H1 (cell line): ENCODE measurements at regions not wholly inside any gene's neighbourhood (a gene's known extent, or its start where the extent isn't known, plus 50 kb on each side); places are given as distances from the start of the nearest gene placed in this dataset.

Experiments
- CTCF ChIA-PET: fragments of 300-600 bp; sonication (Branson Sonifier 250); formaldehyde crosslinking; loops from one replicate; lab custom pipeline; 2021; ENCODE audit not compliant: partially characterized antibody; lab: Charles Lee
- POLR2A ChIA-PET: fragments of 300-600 bp; sonication (Branson Sonifier 250); formaldehyde crosslinking; loops from one replicate; lab custom pipeline; 2021; ENCODE audit warnings: inconsistent platforms; ENCODE audit not compliant: partially characterized antibody; lab: Charles Lee
- DNase-seq, 2 experiments: peaks; one replicate each; pipeline versions ENCODE4 v3.0.0 to v3.0.0-alpha.2; 2010 to 2022; ENCODE audit warnings: low spot score in 2 of 2, low read depth in 1 of 2, mixed read lengths in 1 of 2
- FAIRE-seq: peaks from 2 replicates; lab custom pipeline; 2011; peaks lifted over from hg19 to GRCh38; lab: Jason Lieb, UNC
- H2AFZ ChIP-seq: 2 replicates; pipeline ENCODE4 v1.8.1; 2012; ENCODE audit warnings: low read length, inconsistent platforms
- H2AK5ac ChIP-seq: 2 replicates; pipeline ENCODE4 v1.6.1; 2013; ENCODE audit warnings: low read depth, low read length
- H2BK120ac ChIP-seq: replicated peaks from 2 replicates; pipeline ENCODE3; 2013; ENCODE audit warnings: low read depth, low read length, inconsistent platforms
- H2BK12ac ChIP-seq: 2 replicates; pipeline ENCODE4 v1.6.1; 2013; ENCODE audit warnings: low read depth, low read length
- H2BK15ac ChIP-seq: 2 replicates; pipeline ENCODE4 v1.6.1; 2013; ENCODE audit warnings: low read length
- H2BK20ac ChIP-seq: 2 replicates; pipeline ENCODE4 v1.6.1; 2013; ENCODE audit warnings: low read length
- H2BK5ac ChIP-seq: 2 replicates; pipeline ENCODE4 v1.6.1; 2013; ENCODE audit warnings: low read depth, low read length
- H3K14ac ChIP-seq: 2 replicates; pipeline ENCODE4 v1.6.1; 2013; ENCODE audit warnings: inconsistent platforms; ENCODE audit not compliant: insufficient read length
- H3K18ac ChIP-seq: 2 replicates; pipeline ENCODE4 v1.6.1; 2013; ENCODE audit warnings: low read length; ENCODE audit errors: extremely low read depth
- H3K23ac ChIP-seq: 2 replicates; pipeline ENCODE4 v1.6.1; 2013; ENCODE audit warnings: inconsistent platforms; ENCODE audit not compliant: insufficient read length
- H3K23me2 ChIP-seq: 2 replicates; pipeline ENCODE4 v1.6.1; 2013; ENCODE audit warnings: low read depth, low read length
- H3K27ac ChIP-seq: 2 replicates; pipeline ENCODE4 v1.6.1; 2011; ENCODE audit warnings: low read depth, low read length, inconsistent platforms
- H3K27me3 ChIP-seq, 4 experiments: replicated peaks in 1 of 4; 1 replicate in 1 of 4; 2 replicates in 3 of 4; pipeline versions ENCODE4 v1.6.1 to v1.8.1; 2011 to 2013; ENCODE audit warnings: low read length in 3 of 4, mild to moderate bottlenecking in 3 of 4, inconsistent platforms in 2 of 4, mixed read lengths in 2 of 4, moderate library complexity in 1 of 4; ENCODE audit not compliant: control insufficient read depth in 3 of 4, insufficient read depth in 3 of 4; ENCODE audit errors: extremely low read depth in 1 of 4
- H3K36me3 ChIP-seq, 4 experiments: 2 replicates each; pipeline versions ENCODE4 v1.6.1 to v1.8.1; 2011 to 2013; ENCODE audit warnings: mild to moderate bottlenecking in 4 of 4, low read length in 3 of 4, moderate library complexity in 2 of 4, control low read depth in 1 of 4, inconsistent platforms in 1 of 4; ENCODE audit not compliant: insufficient read depth in 4 of 4, control insufficient read depth in 2 of 4
- H3K4ac ChIP-seq: replicated peaks from 2 replicates; pipeline ENCODE3; 2013; ENCODE audit warnings: low read length, low read depth, mixed read lengths, inconsistent platforms; ENCODE audit not compliant: insufficient read length
- H3K4me1 ChIP-seq, 4 experiments: replicated peaks in 1 of 4; 1 replicate in 1 of 4; 2 replicates in 3 of 4; pipeline versions ENCODE4 v1.6.1 to v1.8.1; 2011 to 2013; ENCODE audit warnings: low read length in 3 of 4, inconsistent platforms in 2 of 4, mixed read lengths in 1 of 4; ENCODE audit not compliant: insufficient read depth in 4 of 4, control insufficient read depth in 3 of 4
- H3K4me2 ChIP-seq, 2 experiments: 2 replicates each; pipeline versions ENCODE4 v1.6.1 to v1.8.1; 2011 to 2013; ENCODE audit warnings: low read depth in 2 of 2, low read length in 2 of 2, control low read depth in 1 of 2, inconsistent platforms in 1 of 2, mild to moderate bottlenecking in 1 of 2; ENCODE audit not compliant: insufficient read depth in 1 of 2
- H3K4me3 ChIP-seq, 4 experiments: fragments of 200-600, 300-600 bp in 1 of 4; sonication (generic), shearing (Covaris generic), sonication (Bioruptor Twin) in 1 of 4; 2 replicates each; pipeline versions ENCODE4 v1.5.1 to v1.8.1; 2011 to 2016; ENCODE audit warnings: low read length in 4 of 4, low read depth in 3 of 4, control low read depth in 2 of 4, inconsistent platforms in 2 of 4, mild to moderate bottlenecking in 2 of 4, mixed read lengths in 1 of 4, moderate library complexity in 1 of 4; ENCODE audit not compliant: insufficient read depth in 2 of 4; ENCODE audit errors: extremely low read depth in 1 of 4
- H3K56ac ChIP-seq: replicated peaks from 2 replicates; pipeline ENCODE3; 2013; ENCODE audit warnings: low read depth, mild to moderate bottlenecking, mixed read lengths, low read length, inconsistent platforms; ENCODE audit not compliant: insufficient read length
- H3K79me1 ChIP-seq: 2 replicates; pipeline ENCODE4 v1.6.1; 2013; ENCODE audit warnings: low read depth, low read length, control low read depth
- H3K79me2 ChIP-seq, 2 experiments: 2 replicates each; pipeline versions ENCODE4 v1.6.1 to v1.8.1; 2012 to 2013; ENCODE audit warnings: low read length in 2 of 2, mild to moderate bottlenecking in 2 of 2, inconsistent platforms in 1 of 2; ENCODE audit not compliant: insufficient read depth in 2 of 2, control insufficient read depth in 1 of 2
- H3K9ac ChIP-seq, 4 experiments: replicated peaks in 1 of 4; 1 replicate in 1 of 4; 2 replicates in 3 of 4; pipeline versions ENCODE4 v1.6.1 to v1.8.1; 2011 to 2013; ENCODE audit warnings: low read depth in 3 of 4, low read length in 3 of 4, control low read depth in 2 of 4, mild to moderate bottlenecking in 2 of 4, moderate library complexity in 2 of 4, inconsistent platforms in 1 of 4; ENCODE audit errors: extremely low read depth in 1 of 4
- H3K9me3 ChIP-seq, 2 experiments: 2 replicates each; pipeline versions ENCODE4 v1.6.1 to v1.8.1; 2012 to 2013; ENCODE audit warnings: mild to moderate bottlenecking in 2 of 2, moderate library complexity in 2 of 2, control low read depth in 1 of 2, inconsistent platforms in 1 of 2, low read depth in 1 of 2, low read length in 1 of 2, mixed read lengths in 1 of 2; ENCODE audit not compliant: insufficient read depth in 2 of 2
- H4K20me1 ChIP-seq, 2 experiments: replicated peaks in 1 of 2; 2 replicates each; pipeline versions ENCODE3 to v1.8.1; 2011 to 2013; ENCODE audit warnings: inconsistent platforms in 2 of 2, low read length in 2 of 2, mild to moderate bottlenecking in 1 of 2; ENCODE audit not compliant: insufficient read depth in 2 of 2, control insufficient read depth in 1 of 2
- H4K5ac ChIP-seq: 2 replicates; pipeline ENCODE4 v1.6.1; 2013; ENCODE audit warnings: low read length, low read depth, mixed read lengths, inconsistent platforms; ENCODE audit not compliant: insufficient read length
- H4K8ac ChIP-seq: 2 replicates; pipeline ENCODE4 v1.8.0; 2013; ENCODE audit warnings: mild to moderate bottlenecking, moderate library complexity, low read length, inconsistent platforms; ENCODE audit not compliant: insufficient read depth; ENCODE audit errors: extremely low read depth
- H4K91ac ChIP-seq: replicated peaks from 2 replicates; pipeline ENCODE3; 2013; ENCODE audit warnings: low read length, mixed read lengths, inconsistent platforms; ENCODE audit not compliant: insufficient read length
- ASH2L ChIP-seq: fragments of 200-600, 300-600 bp; sonication (generic); IDR thresholded peaks from one replicate; pipeline ENCODE4 v1.7.1; 2017; ENCODE audit warnings: low read length
- EGR1 ChIP-seq: IDR thresholded peaks from 2 replicates; pipeline ENCODE4 v1.6.1; 2011; ENCODE audit warnings: low read depth, low read length, borderline replicate concordance
- SP4 ChIP-seq: IDR thresholded peaks from 2 replicates; pipeline ENCODE4 v1.6.1; 2012; ENCODE audit warnings: low read length, inconsistent platforms
- WGBS, 2 experiments: shearing (Covaris generic) in 1 of 2; methylation state at CpG; one replicate each; pipeline versions ENCODE4 v1.1.6 to v1.1.7; 2013 to 2015; ENCODE audit warnings: low lambda C conversion rate in 2 of 2, mixed read lengths in 2 of 2, inconsistent platforms in 1 of 2, low coverage in 1 of 2, missing lambda C conversion rate in 1 of 2; ENCODE audit not compliant: insufficient replicate concordance in 2 of 2, insufficient coverage in 1 of 2, insufficient read length in 1 of 2; ENCODE audit errors: extremely low coverage in 1 of 2, missing lambda C conversion rate in 1 of 2; 5-methylcytosine and 5-hydroxymethylcytosine counted together

DNA sequence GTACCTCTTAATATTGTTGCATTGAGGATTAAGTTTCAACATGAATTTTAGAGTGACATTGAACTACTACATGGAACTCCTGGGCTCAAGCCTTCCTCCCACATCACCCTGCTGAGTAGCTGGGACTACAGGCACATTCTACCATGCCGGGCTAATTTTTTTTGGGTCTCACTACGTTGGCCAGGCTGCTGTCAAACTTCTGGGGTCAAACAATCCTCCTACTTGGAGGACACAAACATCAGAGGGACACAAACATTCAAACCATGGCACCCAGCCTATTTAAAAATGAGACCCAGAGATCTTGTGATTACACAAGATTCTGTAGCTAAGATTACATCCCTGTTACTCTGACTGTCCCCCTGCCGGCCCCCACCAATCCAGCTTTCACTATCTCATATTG, 180.9 kb downstream of the KCNRG start:
- Histone ChIP-seq H3K56ac (no peak overlapping the region), H2AK5ac (no peak overlapping the region), H2BK12ac (no peak overlapping the region), H3K4me1 (peaks cover 0 to 3% (median 0%) of the 10 kb centered on the region in 4 experiments; a peak in 1 of 7 replicates), H4K8ac (no peak overlapping the region), H3K36me3 (no peaks in the 10 kb centered on the region), H3K27me3 (no peaks in the 10 kb centered on the region), H3K9ac (no peak overlapping the region), H4K91ac (no peak overlapping the region), H3K23me2 (no peaks in the 10 kb centered on the region), H2BK5ac (no peak overlapping the region), H3K4me2 (no peak overlapping the region), H4K20me1 (no peaks in the 10 kb centered on the region), H3K9me3 (no peaks in the 10 kb centered on the region), H3K4me3 (no peak overlapping the region), H2AFZ (no peak overlapping the region), H3K4ac (no peak overlapping the region), H3K79me2 (no peaks in the 10 kb centered on the region), H3K27ac (no peak overlapping the region), H2BK120ac (no peak overlapping the region), H3K14ac (no peak overlapping the region), H3K79me1 (no peaks in the 10 kb centered on the region)
- FAIRE-seq = no peak
- ChIA-PET POLR2A (no interaction called here), CTCF (no interaction called here)
- WGBS, 2 experiments = 91% methylated on average over 3 of the region's 3 CpGs; no CpG with 5 or more reads in 1 of the 2 experiments
- no peak for TF ChIP-seq EGR1
- TF ChIP-seq ASH2L = no peak
- no peak for TF ChIP-seq SP4
- TF ChIP-seq, all 59 proteins: peak for 0
- Histone ChIP-seq H3K18ac (no peak overlapping the region), H4K5ac (no peak overlapping the region), H2BK15ac (no peak overlapping the region), H3K23ac (no peak overlapping the region), H2BK20ac (no peak overlapping the region)
- no peak for DNase-seq
